ENCODE measurements at regions not wholly inside any gene's neighbourhood (a gene's known extent, or its start where the extent isn't known, plus 50 kb on each side); places are given as distances from the start of the nearest gene placed in this dataset.

DNA sequence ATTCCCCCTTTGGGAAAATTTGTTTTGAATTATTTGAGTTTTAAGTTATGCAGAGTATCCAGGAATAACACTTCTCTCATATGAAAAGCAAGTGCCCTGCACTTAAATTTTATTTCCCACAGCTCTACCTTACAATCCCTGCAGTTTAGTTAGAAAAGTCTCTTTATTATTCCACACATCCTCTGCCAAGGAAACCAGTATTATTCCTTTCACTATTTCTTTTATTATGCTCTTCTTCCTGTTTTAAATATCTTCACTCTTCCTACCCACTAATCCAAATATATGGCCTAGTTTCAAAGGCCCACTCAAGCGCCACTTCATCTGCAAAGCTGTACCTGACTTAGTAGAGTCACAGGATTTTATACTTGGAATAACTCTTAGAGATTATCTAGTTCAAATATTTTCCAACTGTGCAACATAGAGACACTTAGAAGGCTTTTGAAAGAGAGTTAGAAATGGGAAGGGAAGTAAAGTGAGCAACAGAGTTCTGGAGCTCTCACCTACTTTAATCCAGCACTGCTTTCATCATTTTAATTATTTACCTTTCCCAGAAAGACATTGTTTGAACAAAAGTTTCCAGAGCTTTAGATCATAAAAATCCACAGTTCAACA is 97.2 kb upstream of the LYPLAL1 start:
- TF ChIP-seq PAX5 (IDR thresholded peaks at IDR 0.05; ENCODE audit: insufficient read depth, low read length, severe bottlenecking) (no peak), POLR2A (IDR thresholded peaks at IDR 0.05; ENCODE audit: low read depth, low read length) (no peak), POLR2AphosphoS5 (IDR thresholded peaks at IDR 0.05; ENCODE audit: low read depth, low read length) (no peak), TAF1 (IDR thresholded peaks at IDR 0.05; ENCODE audit: low read depth, low read length) (no peak)
